HEK293T (cell line): ENCODE measurements at regions not wholly inside any gene's neighbourhood (a gene's known extent, or its start where the extent isn't known, plus 50 kb on each side); places are given as distances from the start of the nearest gene placed in this dataset.

Experiments
- FOXK2 ChIP-seq: fragments of 450-650 bp; IDR thresholded peaks from 2 replicates; pipeline ENCODE4 v1.6.1; 2016; ENCODE audit warnings: mild to moderate bottlenecking
- FOXM1 ChIP-seq: fragments of 450-650 bp; IDR thresholded peaks from 2 replicates; pipeline ENCODE4 v1.6.1; 2017; ENCODE audit warnings: mild to moderate bottlenecking, borderline replicate concordance
- LEF1 ChIP-seq: fragments of 450-650 bp; IDR thresholded peaks from 2 replicates; pipeline ENCODE4 v1.6.1; 2017; ENCODE audit warnings: mild to moderate bottlenecking, borderline replicate concordance
- NFRKB ChIP-seq: fragments of 450-650 bp; IDR thresholded peaks from 2 replicates; pipeline ENCODE4 v1.6.1; 2016; ENCODE audit warnings: mild to moderate bottlenecking, moderate library complexity
- SP1 ChIP-seq: fragments of 450-650 bp; IDR thresholded peaks from 2 replicates; pipeline ENCODE4 v1.6.1; 2017
- ZNF384 ChIP-seq: fragments of 450-650 bp; IDR thresholded peaks from 2 replicates; pipeline ENCODE4 v1.6.1; 2016

DNA sequence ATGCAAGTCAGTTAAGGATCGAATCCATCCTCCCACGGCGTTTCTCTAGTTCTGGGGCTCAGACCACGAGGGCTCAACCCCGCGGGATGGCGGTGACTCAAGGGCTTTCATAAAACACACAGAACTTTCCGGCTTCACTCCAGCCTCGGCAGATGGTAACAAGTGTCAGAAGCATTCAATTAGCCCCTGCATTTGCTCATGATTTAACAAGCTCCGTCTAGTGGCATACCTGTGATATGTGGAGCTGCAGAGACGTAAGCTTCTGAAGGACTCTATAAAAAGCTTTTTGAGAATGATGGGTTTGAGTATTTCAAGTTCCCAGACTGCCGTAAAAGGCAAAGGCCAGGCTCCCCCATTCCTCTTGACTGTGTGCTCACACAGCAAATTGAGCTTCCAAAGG lies 91.3 kb upstream of the SEC14L1 start:
- no peak for TF ChIP-seq FOXM1
- TF ChIP-seq ZNF384 = no peak
- no peak for TF ChIP-seq LEF1
- no peak for TF ChIP-seq FOXK2
- no peak for TF ChIP-seq NFRKB
- no peak for TF ChIP-seq SP1
